Body of pancreas (tissue), 4 donors: ENCODE measurements at regions not wholly inside any gene's neighbourhood (a gene's known extent, or its start where the extent isn't known, plus 50 kb on each side); places are given as distances from the start of the nearest gene placed in this dataset.

Experiments used
- POLR2A ChIP-seq, 3 donors: fragments of 450-650 bp; IDR thresholded peaks; one replicate each; pipeline ENCODE4 v1.6.1; 2016; ENCODE audit warnings: antibody characterized with exemption in 3 of 3, mild to moderate bottlenecking in 2 of 3
- TF ChIP-seq, protein P1 (sequence below), 7 experiments: fragments of 450-650 bp in 4 of 7; fragments of 200-600 bp in 3 of 7; sonication (generic) in 3 of 7; IDR thresholded peaks; one replicate each; pipeline ENCODE4 v1.5.1; 2016 to 2019; ENCODE audit warnings: antibody characterized with exemption in 7 of 7

GRCh38 chr18:78457731-78458130 lies 521.9 kb upstream of the SALL3 start:
- TF ChIP-seq, protein P1, sequence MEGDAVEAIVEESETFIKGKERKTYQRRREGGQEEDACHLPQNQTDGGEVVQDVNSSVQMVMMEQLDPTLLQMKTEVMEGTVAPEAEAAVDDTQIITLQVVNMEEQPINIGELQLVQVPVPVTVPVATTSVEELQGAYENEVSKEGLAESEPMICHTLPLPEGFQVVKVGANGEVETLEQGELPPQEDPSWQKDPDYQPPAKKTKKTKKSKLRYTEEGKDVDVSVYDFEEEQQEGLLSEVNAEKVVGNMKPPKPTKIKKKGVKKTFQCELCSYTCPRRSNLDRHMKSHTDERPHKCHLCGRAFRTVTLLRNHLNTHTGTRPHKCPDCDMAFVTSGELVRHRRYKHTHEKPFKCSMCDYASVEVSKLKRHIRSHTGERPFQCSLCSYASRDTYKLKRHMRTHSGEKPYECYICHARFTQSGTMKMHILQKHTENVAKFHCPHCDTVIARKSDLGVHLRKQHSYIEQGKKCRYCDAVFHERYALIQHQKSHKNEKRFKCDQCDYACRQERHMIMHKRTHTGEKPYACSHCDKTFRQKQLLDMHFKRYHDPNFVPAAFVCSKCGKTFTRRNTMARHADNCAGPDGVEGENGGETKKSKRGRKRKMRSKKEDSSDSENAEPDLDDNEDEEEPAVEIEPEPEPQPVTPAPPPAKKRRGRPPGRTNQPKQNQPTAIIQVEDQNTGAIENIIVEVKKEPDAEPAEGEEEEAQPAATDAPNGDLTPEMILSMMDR (IDR thresholded peaks at IDR 0.05), result no peak
- TF ChIP-seq POLR2A (IDR thresholded peaks at IDR 0.05), result no peak
